Glutamatergic neuron (in vitro differentiated cells): ENCODE measurements at regions not wholly inside any gene's neighbourhood (a gene's known extent, or its start where the extent isn't known, plus 50 kb on each side); places are given as distances from the start of the nearest gene placed in this dataset.

Source experiments
- DNase-seq: peaks from one replicate; pipeline ENCODE4 v3.0.0; 2022
- H3K27ac Mint-ChIP-seq: one replicate; pipeline ENCODE4 v1.8.0; 2020; ENCODE audit warnings: mild to moderate bottlenecking, mixed read lengths, inconsistent platforms; ENCODE audit not compliant: unreplicated experiment
- H3K27me3 Mint-ChIP-seq: one replicate; pipeline ENCODE4 v1.8.0; 2020; ENCODE audit warnings: mild to moderate bottlenecking, moderate library complexity, mixed read lengths, inconsistent platforms; ENCODE audit not compliant: unreplicated experiment
- H3K36me3 Mint-ChIP-seq: one replicate; pipeline ENCODE4 v1.8.0; 2020; ENCODE audit warnings: mild to moderate bottlenecking, mixed read lengths, inconsistent platforms; ENCODE audit not compliant: unreplicated experiment
- H3K4me1 Mint-ChIP-seq: one replicate; pipeline ENCODE4 v1.8.0; 2020; ENCODE audit warnings: mild to moderate bottlenecking, low read depth, mixed read lengths, inconsistent platforms; ENCODE audit not compliant: unreplicated experiment
- H3K4me3 Mint-ChIP-seq: one replicate; pipeline ENCODE4 v1.8.0; 2020; ENCODE audit warnings: mild to moderate bottlenecking, mixed read lengths, inconsistent platforms; ENCODE audit not compliant: unreplicated experiment
- H3K9me3 Mint-ChIP-seq: one replicate; pipeline ENCODE4 v1.8.0; 2020; ENCODE audit warnings: mild to moderate bottlenecking, moderate library complexity, mixed read lengths, inconsistent platforms; ENCODE audit not compliant: unreplicated experiment
- TF ChIP-seq, protein P1 (sequence below): fragments of 200-600 bp; sonication (generic); IDR thresholded peaks from one replicate; pipeline ENCODE4 v1.5.0; 2021; ENCODE audit not compliant: partially characterized antibody, unreplicated experiment

DNA sequence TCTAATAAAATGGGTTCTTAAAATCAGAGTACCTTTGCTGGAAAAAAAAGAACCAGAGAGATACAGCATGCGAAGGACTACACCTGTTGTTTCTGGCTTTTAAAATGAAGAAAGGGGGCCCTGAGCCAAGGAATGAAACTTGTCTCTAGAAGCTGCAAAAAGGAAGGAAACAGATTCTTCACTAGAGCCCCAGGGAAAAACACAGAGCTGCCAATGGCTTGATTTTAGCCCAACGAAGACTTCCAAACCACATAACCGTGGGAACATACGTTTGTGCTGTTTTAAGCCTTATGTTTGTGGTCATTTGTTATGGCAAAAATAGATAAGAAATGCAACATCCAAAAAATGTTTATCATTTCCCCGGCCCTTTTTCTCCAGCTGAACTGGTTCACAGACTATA, 780.0 kb downstream of the SORCS1 start:
- Mint-ChIP-seq H3K4me1 (no peaks in the 10 kb centered on the region), H3K9me3 (no peaks in the 10 kb centered on the region), H3K4me3 (no peak overlapping the region), H3K27me3 (peaks cover 3% of the 10 kb centered on the region), H3K36me3 (no peaks in the 10 kb centered on the region), H3K27ac (no peak overlapping the region)
- TF ChIP-seq, protein P1, sequence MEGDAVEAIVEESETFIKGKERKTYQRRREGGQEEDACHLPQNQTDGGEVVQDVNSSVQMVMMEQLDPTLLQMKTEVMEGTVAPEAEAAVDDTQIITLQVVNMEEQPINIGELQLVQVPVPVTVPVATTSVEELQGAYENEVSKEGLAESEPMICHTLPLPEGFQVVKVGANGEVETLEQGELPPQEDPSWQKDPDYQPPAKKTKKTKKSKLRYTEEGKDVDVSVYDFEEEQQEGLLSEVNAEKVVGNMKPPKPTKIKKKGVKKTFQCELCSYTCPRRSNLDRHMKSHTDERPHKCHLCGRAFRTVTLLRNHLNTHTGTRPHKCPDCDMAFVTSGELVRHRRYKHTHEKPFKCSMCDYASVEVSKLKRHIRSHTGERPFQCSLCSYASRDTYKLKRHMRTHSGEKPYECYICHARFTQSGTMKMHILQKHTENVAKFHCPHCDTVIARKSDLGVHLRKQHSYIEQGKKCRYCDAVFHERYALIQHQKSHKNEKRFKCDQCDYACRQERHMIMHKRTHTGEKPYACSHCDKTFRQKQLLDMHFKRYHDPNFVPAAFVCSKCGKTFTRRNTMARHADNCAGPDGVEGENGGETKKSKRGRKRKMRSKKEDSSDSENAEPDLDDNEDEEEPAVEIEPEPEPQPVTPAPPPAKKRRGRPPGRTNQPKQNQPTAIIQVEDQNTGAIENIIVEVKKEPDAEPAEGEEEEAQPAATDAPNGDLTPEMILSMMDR = no peak
- no peak for DNase-seq

DNA sequence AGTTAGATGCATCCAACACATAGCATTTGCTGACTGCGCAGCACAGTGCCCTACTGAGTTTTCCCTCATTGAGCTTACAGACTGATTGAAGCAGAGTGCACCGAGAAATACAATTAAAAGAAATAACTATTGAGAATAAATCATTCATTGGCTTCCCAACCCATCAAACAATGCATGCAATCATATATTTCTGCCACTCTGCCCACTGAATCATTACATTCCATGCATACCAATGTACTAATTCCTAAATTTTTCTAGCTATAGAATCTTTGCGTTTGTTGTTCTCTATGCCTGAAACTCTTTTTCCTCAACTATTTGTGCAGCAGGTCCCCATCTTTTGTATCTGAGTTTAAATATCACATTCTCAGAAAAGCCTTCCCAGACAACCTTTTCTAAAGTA, 783.8 kb downstream of the SORCS1 start:
- no peaks in the 10 kb centered on the region for H3K4me1 Mint-ChIP-seq
- no peak overlapping the region for H3K4me3 Mint-ChIP-seq
- H3K36me3 Mint-ChIP-seq = no peaks in the 10 kb centered on the region
- no peak for DNase-seq
- H3K27me3 Mint-ChIP-seq = peaks cover 3% of the 10 kb centered on the region
- no peak overlapping the region for H3K27ac Mint-ChIP-seq
- no peaks in the 10 kb centered on the region for H3K9me3 Mint-ChIP-seq
- TF ChIP-seq, protein P1 = no peak

DNA sequence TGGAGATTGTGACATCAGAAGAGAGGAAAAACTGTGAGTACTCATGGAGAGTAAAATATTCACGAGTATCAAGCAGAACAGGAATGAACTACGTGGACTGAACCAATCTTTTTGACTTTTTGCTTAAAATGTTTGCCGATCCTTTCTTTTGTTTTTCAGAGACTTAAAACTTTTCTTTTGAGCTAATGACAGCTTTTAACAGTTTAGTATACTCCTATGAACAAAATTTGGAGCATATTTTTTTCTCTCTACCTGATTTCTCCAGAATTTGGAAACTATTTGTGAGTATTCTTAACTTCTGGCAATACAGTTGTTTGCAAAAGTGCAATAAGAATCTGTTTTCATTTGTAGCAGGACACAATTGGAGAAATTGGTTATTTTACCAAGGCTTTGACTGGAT, 786.3 kb downstream of the SORCS1 start:
- DNase-seq = no peak
- H3K27ac Mint-ChIP-seq = no peak overlapping the region
- H3K4me1 Mint-ChIP-seq = no peaks in the 10 kb centered on the region
- TF ChIP-seq, protein P1 = no peak
- no peaks in the 10 kb centered on the region for H3K9me3 Mint-ChIP-seq
- no peaks in the 10 kb centered on the region for H3K36me3 Mint-ChIP-seq
- no peak overlapping the region for H3K4me3 Mint-ChIP-seq
- peaks cover 3% of the 10 kb centered on the region for H3K27me3 Mint-ChIP-seq

DNA sequence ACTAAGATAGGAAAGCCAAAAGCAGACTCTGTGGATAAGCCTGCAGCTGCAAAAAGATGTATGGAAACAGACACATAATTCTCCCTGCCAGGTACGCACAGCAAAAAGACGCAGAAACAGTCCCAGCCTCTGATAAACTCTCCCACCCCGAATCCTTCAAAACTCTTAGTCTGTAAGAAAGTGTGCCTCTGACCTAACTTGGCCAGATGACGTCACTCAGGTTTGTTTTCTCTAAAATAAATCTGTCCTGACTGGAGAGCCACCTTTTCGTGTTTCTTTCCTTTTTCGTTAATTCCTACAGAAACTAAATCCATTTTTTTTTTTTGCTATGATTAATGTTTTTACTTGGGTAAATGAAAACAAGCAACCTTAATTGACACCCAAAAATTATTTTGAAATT, 793.8 kb downstream of the SORCS1 start:
- H3K4me3 Mint-ChIP-seq = no peak overlapping the region
- TF ChIP-seq, protein P1 = no peak
- no peak overlapping the region for H3K27ac Mint-ChIP-seq
- no peak for DNase-seq
- no peaks in the 10 kb centered on the region for H3K4me1 Mint-ChIP-seq
- H3K9me3 Mint-ChIP-seq = no peaks in the 10 kb centered on the region
- no peaks in the 10 kb centered on the region for H3K27me3 Mint-ChIP-seq
- no peaks in the 10 kb centered on the region for H3K36me3 Mint-ChIP-seq

DNA sequence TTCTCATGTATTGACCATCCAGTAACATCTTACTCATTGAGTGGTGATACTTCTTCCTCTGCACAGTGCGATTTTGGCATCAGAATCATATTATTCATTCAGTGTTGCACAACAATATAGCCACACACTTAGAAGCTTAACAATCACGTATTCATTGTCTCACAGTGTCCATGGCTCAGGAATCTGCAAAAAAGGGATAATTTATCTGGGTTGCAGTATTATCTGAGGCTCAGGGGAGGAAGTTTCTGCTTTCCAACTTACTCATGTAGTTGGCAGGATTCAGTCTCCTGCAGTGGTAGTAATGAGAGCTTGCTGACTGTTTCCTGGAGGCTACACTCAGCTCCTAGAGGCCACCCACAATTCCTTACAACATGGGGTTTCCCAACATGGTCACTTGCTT, 803.6 kb downstream of the SORCS1 start:
- Mint-ChIP-seq H3K4me1 (no peaks in the 10 kb centered on the region), H3K27ac (no peak overlapping the region), H3K4me3 (no peak overlapping the region), H3K36me3 (no peaks in the 10 kb centered on the region), H3K27me3 (no peaks in the 10 kb centered on the region), H3K9me3 (no peaks in the 10 kb centered on the region)
- TF ChIP-seq, protein P1 = no peak
- no peak for DNase-seq
